A673 (cell line): ENCODE measurements at regions not wholly inside any gene's neighbourhood (a gene's known extent, or its start where the extent isn't known, plus 50 kb on each side); places are given as distances from the start of the nearest gene placed in this dataset.

Experiments used
- BruUV-seq: library from RNA; stranded (reverse); fragments of 400-500 nt; replicated peaks from 2 replicates; lab custom pipeline; 2021; lab: Mats Ljungman, UMichigan
- CTCF ChIA-PET: fragments of 300-600 bp; sonication (Branson Sonifier 250); formaldehyde crosslinking; loops from one replicate; lab custom pipeline; 2022; ENCODE audit warnings: antibody characterized with exemption; lab: Charles Lee
- POLR2A ChIA-PET: fragments of 300-600 bp; sonication (Branson Sonifier 250); formaldehyde crosslinking; loops from one replicate; lab custom pipeline; 2022; ENCODE audit warnings: antibody characterized with exemption; ENCODE audit not compliant: low non-redundant PET; lab: Charles Lee
- DNase-seq: peaks from one replicate; pipeline ENCODE4 v3.0.0-alpha.2; 2015; ENCODE audit warnings: low spot score
- H3K27ac ChIP-seq: fragments of 200-600 bp; sonication (generic); 2 replicates; pipeline ENCODE4 v1.5.1; 2016; ENCODE audit warnings: mixed run types, low read depth, mild to moderate bottlenecking, mixed read lengths, antibody characterized with exemption, low read length; ENCODE audit not compliant: poor library complexity, severe bottlenecking
- H3K27me3 ChIP-seq: fragments of 200-600 bp; sonication (generic); replicated peaks from 2 replicates; pipeline ENCODE4 v1.6.1; 2017; ENCODE audit warnings: mixed run types, low read depth, mild to moderate bottlenecking, mixed read lengths, antibody characterized with exemption, low read length; ENCODE audit not compliant: insufficient read depth, poor library complexity
- H3K36me3 ChIP-seq: fragments of 200-600 bp; sonication (generic); 2 replicates; pipeline ENCODE4 v1.6.1; 2016; ENCODE audit warnings: mixed run types, mild to moderate bottlenecking, mixed read lengths, antibody characterized with exemption, low read length; ENCODE audit not compliant: insufficient read depth, poor library complexity, severe bottlenecking
- H3K4me1 ChIP-seq: fragments of 200-600 bp; sonication (generic); 2 replicates; pipeline ENCODE4 v1.6.1; 2017; ENCODE audit warnings: mixed run types, mild to moderate bottlenecking, mixed read lengths, antibody characterized with exemption, low read length; ENCODE audit not compliant: insufficient read depth, poor library complexity, severe bottlenecking
- H3K4me3 ChIP-seq: fragments of 200-600 bp; sonication (generic); 2 replicates; pipeline ENCODE4 v1.5.1; 2016; ENCODE audit warnings: low read depth, mixed run types, mild to moderate bottlenecking, mixed read lengths, low read length; ENCODE audit not compliant: poor library complexity, severe bottlenecking
- H3K9me3 ChIP-seq: fragments of 200-600 bp; sonication (generic); 2 replicates; pipeline ENCODE4 v1.6.1; 2016; ENCODE audit warnings: mixed run types, low read depth, mild to moderate bottlenecking, mixed read lengths, antibody characterized with exemption, low read length; ENCODE audit not compliant: poor library complexity, severe bottlenecking
- EZH2 ChIP-seq: fragments of 200-600 bp; sonication (generic); IDR thresholded peaks from 2 replicates; pipeline ENCODE4 v1.6.1; 2017; ENCODE audit warnings: borderline replicate concordance, low read depth, mild to moderate bottlenecking, mixed read lengths, antibody characterized with exemption, low read length; ENCODE audit not compliant: poor library complexity, severe bottlenecking
- intact Hi-C: fragments of 100-400 bp; cut with micrococcal nuclease; formaldehyde crosslinking; loops from one replicate; pipeline ENCODE4 v1.10.0; 2022; ENCODE audit not compliant: unreplicated experiment
- TF ChIP-seq, protein P1 (sequence below): fragments of 300-800, 200-600 bp; sonication (generic); conservative IDR thresholded peaks from 2 replicates; pipeline ENCODE4 v1.5.1; 2017; ENCODE audit warnings: low read depth, mild to moderate bottlenecking, antibody characterized with exemption, low read length, moderate library complexity, mixed read lengths

DNA sequence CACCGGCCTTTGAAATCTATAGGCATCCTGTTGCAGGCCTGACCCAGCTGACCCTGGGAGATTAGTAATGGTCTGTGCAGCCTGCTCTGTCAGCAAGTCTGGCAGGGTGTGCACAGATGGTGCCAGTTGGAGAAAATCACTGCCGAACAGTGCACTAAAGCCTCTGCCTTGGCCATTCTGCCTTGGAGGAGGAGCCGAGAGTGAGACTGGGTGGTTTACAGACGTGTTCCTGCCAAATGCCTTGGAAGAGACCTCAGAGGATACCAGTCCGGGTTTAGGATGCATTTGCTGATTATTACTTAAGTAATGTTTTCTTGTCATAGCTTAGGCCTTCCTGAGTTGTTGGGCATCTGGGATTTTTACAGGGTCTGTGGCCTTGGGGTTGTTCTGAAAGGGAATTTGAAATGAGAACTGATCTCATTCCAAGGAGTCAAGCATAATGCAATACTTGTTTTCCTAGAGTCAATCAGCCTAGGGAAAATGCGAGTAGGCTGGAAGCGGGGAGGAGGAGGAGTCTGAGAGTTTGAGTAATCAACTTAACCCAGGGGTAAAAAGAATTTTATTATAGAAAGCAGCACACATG is 292.1 kb downstream of the SOX4 start:
- no peak for DNase-seq
- Histone ChIP-seq H3K4me1 (no peaks in the 10 kb centered on the region), H3K4me3 (no peak overlapping the region), H3K27me3 (no peaks in the 10 kb centered on the region), H3K9me3 (no peaks in the 10 kb centered on the region), H3K27ac (no peak overlapping the region), H3K36me3 (no peaks in the 10 kb centered on the region)
- intact Hi-C loops: no loop called here
- ChIA-PET CTCF (no interaction called here), POLR2A (no interaction called here)
- TF ChIP-seq, protein P1, sequence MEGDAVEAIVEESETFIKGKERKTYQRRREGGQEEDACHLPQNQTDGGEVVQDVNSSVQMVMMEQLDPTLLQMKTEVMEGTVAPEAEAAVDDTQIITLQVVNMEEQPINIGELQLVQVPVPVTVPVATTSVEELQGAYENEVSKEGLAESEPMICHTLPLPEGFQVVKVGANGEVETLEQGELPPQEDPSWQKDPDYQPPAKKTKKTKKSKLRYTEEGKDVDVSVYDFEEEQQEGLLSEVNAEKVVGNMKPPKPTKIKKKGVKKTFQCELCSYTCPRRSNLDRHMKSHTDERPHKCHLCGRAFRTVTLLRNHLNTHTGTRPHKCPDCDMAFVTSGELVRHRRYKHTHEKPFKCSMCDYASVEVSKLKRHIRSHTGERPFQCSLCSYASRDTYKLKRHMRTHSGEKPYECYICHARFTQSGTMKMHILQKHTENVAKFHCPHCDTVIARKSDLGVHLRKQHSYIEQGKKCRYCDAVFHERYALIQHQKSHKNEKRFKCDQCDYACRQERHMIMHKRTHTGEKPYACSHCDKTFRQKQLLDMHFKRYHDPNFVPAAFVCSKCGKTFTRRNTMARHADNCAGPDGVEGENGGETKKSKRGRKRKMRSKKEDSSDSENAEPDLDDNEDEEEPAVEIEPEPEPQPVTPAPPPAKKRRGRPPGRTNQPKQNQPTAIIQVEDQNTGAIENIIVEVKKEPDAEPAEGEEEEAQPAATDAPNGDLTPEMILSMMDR: no peak
- BruUV-seq: no TSS peak

DNA sequence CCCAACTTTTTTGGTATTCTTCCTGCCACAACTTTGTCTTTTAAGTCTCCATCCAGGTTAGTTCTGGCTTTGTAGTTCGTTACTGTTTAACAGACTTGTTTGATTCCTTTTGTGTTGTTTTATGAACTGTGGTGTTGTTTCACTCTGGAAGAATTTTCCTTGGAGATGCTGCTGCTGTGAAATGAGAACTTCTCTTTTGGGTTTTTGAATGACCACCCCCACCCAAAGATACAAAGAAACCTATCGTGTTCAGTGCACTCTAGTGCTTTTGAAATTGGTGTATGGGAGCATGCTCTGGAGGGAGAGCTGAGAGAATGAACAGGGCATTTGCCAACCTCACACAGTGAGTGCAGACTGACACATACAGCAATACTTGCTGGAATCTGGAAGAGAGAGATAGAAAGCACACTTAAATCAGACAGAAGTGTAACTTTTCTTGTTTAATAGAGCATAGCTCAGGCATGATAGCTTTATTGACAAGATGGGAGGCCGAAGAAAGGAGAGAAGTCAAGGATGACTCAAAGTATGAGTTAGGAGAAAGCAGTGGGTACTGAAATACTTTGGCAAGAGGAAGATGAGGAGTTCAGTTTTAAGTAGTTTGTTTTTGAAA is 293.1 kb downstream of the SOX4 start:
- intact Hi-C loops: no loop called here
- no TSS peak for BruUV-seq
- H3K27ac ChIP-seq: no peak overlapping the region
- no peak overlapping the region for H3K4me3 ChIP-seq
- no peaks in the 10 kb centered on the region for H3K4me1 ChIP-seq
- no peaks in the 10 kb centered on the region for H3K27me3 ChIP-seq
- H3K9me3 ChIP-seq: no peaks in the 10 kb centered on the region
- no peak for DNase-seq
- no peaks in the 10 kb centered on the region for H3K36me3 ChIP-seq
- TF ChIP-seq EZH2: no peak
- TF ChIP-seq, protein P1: no peak
- ChIA-PET CTCF (no interaction called here), POLR2A (no interaction called here)

DNA sequence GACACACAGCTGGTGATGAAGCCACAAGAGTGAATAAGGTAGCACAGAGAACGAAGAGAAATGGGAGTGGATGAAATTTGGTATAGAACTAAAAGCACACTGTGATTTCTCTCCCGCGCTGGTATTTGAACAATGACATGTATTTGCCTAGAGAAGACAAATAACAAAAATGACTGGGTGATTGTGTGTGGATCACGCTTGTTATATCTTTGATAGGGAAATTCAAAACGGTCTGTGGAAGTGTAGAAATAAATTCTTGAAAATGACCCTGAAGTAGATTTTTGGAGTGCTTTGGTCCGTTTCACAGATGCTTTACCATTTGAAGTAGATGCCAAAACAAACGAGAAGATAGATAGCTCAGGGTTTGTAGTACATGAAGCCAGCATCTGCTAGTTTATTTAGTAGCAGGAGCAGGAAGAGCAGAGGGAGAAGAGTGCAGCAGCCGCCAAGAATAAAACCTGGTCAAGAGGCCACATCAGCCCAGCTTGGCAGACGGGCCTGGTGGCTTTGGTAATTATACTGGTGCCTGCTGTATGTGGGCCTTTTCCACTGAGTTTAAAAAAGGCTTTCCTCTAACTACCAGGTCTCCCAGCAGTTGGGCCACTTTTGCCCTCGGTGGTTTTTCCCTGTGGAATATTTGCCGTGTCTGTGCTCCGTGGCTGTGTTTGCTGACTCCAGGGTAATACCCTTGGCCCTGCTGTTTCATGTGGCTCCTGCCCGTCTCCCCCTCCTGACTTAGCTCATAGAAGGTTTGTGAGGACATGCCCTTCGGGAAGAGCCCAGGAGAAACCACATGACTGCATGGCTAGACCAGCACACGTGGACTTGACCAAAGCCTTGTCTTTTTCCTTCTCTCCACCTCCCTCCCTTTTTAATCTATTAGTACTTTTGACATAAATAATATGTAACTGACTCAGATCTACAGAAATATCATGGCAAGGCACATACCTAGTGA is 294.0 kb downstream of the SOX4 start:
- no peak for DNase-seq
- H3K36me3 ChIP-seq: no peaks in the 10 kb centered on the region
- intact Hi-C loops: no loop called here
- no peaks in the 10 kb centered on the region for H3K27me3 ChIP-seq
- BruUV-seq: no TSS peak
- no peaks in the 10 kb centered on the region for H3K4me1 ChIP-seq
- TF ChIP-seq, protein P1: no peak
- no peak for TF ChIP-seq EZH2
- no peak overlapping the region for H3K27ac ChIP-seq
- ChIA-PET CTCF (no interaction called here), POLR2A (no interaction called here)
- H3K9me3 ChIP-seq: no peaks in the 10 kb centered on the region
- no peak overlapping the region for H3K4me3 ChIP-seq
